IMR-90 (cell line): ENCODE measurements at regions not wholly inside any gene's neighbourhood (a gene's known extent, or its start where the extent isn't known, plus 50 kb on each side); places are given as distances from the start of the nearest gene placed in this dataset.

Source experiments
- ATAC-seq: fragments of 200-7000 bp; cut with Tn5 transposase; 2 replicates; pipeline ENCODE4 v1.9.1; 2020; ENCODE audit warnings: low read depth, mild to moderate bottlenecking, moderate library complexity
- BruUV-seq: library from RNA; stranded (reverse); fragments of 400-500 nt; replicated peaks from 2 replicates; lab custom pipeline; 2021; lab: Mats Ljungman, UMichigan
- CTCF ChIA-PET: fragments of 300-600 bp; formaldehyde crosslinking; extraction: SDS; loops from one replicate; lab custom pipeline; 2021; ENCODE audit warnings: antibody characterized with exemption; lab: Yijun Ruan, JAX
- POLR2A ChIA-PET: fragments of 300-600 bp; sonication (Branson Sonifier 250); formaldehyde crosslinking; loops from one replicate; lab custom pipeline; 2022; ENCODE audit warnings: antibody characterized with exemption; ENCODE audit not compliant: unreplicated experiment; lab: Charles Lee
- DNase-seq: peaks from one replicate; pipeline ENCODE4 v3.0.0; 2013
- H2AFZ ChIP-seq: replicated peaks from 2 replicates; pipeline ENCODE3; 2013; ENCODE audit warnings: low read length, mild to moderate bottlenecking; ENCODE audit not compliant: poor library complexity
- H2AK5ac ChIP-seq: 2 replicates; pipeline ENCODE4 v1.6.1; 2013; ENCODE audit warnings: low read depth, low read length, inconsistent platforms
- H2AK9ac ChIP-seq: replicated peaks from 2 replicates; pipeline ENCODE3; 2013; ENCODE audit warnings: mild to moderate bottlenecking, low read depth, low read length, moderate library complexity; ENCODE audit not compliant: poor library complexity
- H2BK120ac ChIP-seq: 2 replicates; pipeline ENCODE4 v1.6.1; 2013; ENCODE audit warnings: low read depth, low read length, inconsistent platforms
- H2BK15ac ChIP-seq: 3 replicates; pipeline ENCODE4 v1.6.1; 2013; ENCODE audit warnings: low read depth, low read length, inconsistent platforms
- H2BK20ac ChIP-seq: 2 replicates; pipeline ENCODE4 v1.6.1; 2013; ENCODE audit warnings: low read depth, mild to moderate bottlenecking, inconsistent platforms, low read length, moderate library complexity
- H2BK5ac ChIP-seq: 2 replicates; pipeline ENCODE4 v1.6.1; 2013; ENCODE audit warnings: mild to moderate bottlenecking, low read depth, low read length, inconsistent platforms; ENCODE audit not compliant: poor library complexity, severe bottlenecking
- H3K14ac ChIP-seq: replicated peaks from 2 replicates; pipeline ENCODE4 v1.6.1; 2013; ENCODE audit warnings: low read depth, low read length, inconsistent platforms
- H3K18ac ChIP-seq: 2 replicates; pipeline ENCODE4 v1.6.1; 2013; ENCODE audit warnings: low read depth, low read length, control low read depth
- H3K23ac ChIP-seq: 2 replicates; pipeline ENCODE4 v1.6.1; 2013; ENCODE audit warnings: low read depth, low read length, inconsistent platforms
- H3K27ac ChIP-seq: 2 replicates; pipeline ENCODE4 v1.5.1; 2013; ENCODE audit warnings: mild to moderate bottlenecking, control low read depth, low read length; ENCODE audit not compliant: insufficient read depth
- H3K27me3 ChIP-seq: 2 replicates; pipeline ENCODE4 v1.6.1; 2013; ENCODE audit warnings: low read length; ENCODE audit not compliant: control insufficient read depth, insufficient read depth
- H3K36me3 ChIP-seq: 2 replicates; pipeline ENCODE4 v1.6.1; 2013; ENCODE audit warnings: low read length, mixed read lengths; ENCODE audit not compliant: control insufficient read depth, insufficient read depth
- H3K4ac ChIP-seq: 2 replicates; pipeline ENCODE4 v1.6.1; 2013; ENCODE audit warnings: low read depth, low read length, inconsistent platforms
- H3K4me1 ChIP-seq: 2 replicates; pipeline ENCODE4 v1.6.1; 2013; ENCODE audit warnings: low read length, mixed read lengths; ENCODE audit not compliant: control insufficient read depth, insufficient read depth
- H3K4me2 ChIP-seq: 2 replicates; pipeline ENCODE4 v1.6.1; 2013; ENCODE audit warnings: low read depth, mild to moderate bottlenecking, control low read depth, low read length, moderate library complexity
- H3K4me3 ChIP-seq: 2 replicates; pipeline ENCODE4 v1.5.1; 2013; ENCODE audit warnings: low read depth, mild to moderate bottlenecking, control low read depth, low read length, moderate library complexity; ENCODE audit not compliant: insufficient read depth
- H3K56ac ChIP-seq: 2 replicates; pipeline ENCODE4 v1.6.1; 2013; ENCODE audit warnings: low read length, inconsistent platforms; ENCODE audit not compliant: insufficient read depth; ENCODE audit errors: extremely low read depth
- H3K79me1 ChIP-seq, 2 experiments: 2 replicates each; pipeline ENCODE4 v1.6.1; 2013; ENCODE audit warnings: low read length in 2 of 2, inconsistent platforms in 1 of 2, low read depth in 1 of 2
- H3K9ac ChIP-seq: 2 replicates; pipeline ENCODE4 v1.6.1; 2013; ENCODE audit warnings: low read depth, low read length, control low read depth
- H3K9me1 ChIP-seq: 2 replicates; pipeline ENCODE4 v1.6.1; 2013; ENCODE audit warnings: low read length, inconsistent platforms; ENCODE audit not compliant: insufficient read depth
- H3K9me3 ChIP-seq: 2 replicates; pipeline ENCODE4 v1.6.1; 2013; ENCODE audit warnings: low read length; ENCODE audit not compliant: control insufficient read depth, insufficient read depth
- H4K20me1 ChIP-seq: 2 replicates; pipeline ENCODE4 v1.6.1; 2013; ENCODE audit warnings: low read length, inconsistent platforms; ENCODE audit not compliant: insufficient read depth
- H4K5ac ChIP-seq: 2 replicates; pipeline ENCODE4 v1.6.1; 2013; ENCODE audit warnings: mild to moderate bottlenecking, low read depth, low read length, control low read depth
- H4K8ac ChIP-seq, 2 experiments: 2 replicates each; pipeline ENCODE4 v1.6.1; 2013; ENCODE audit warnings: low read depth in 2 of 2, low read length in 2 of 2, control low read depth in 1 of 2, inconsistent platforms in 1 of 2
- H4K91ac ChIP-seq: 2 replicates; pipeline ENCODE4 v1.6.1; 2013; ENCODE audit warnings: low read depth, low read length, inconsistent platforms; ENCODE audit not compliant: insufficient read depth
- ELK1 ChIP-seq: fragments of 150-350 bp; IDR thresholded peaks from 2 replicates; pipeline ENCODE4 v1.6.1; 2016; ENCODE audit warnings: low read depth, mild to moderate bottlenecking, low read length, moderate library complexity, borderline replicate concordance
- FOS ChIP-seq: fragments of 150-350 bp; IDR thresholded peaks from 2 replicates; pipeline ENCODE4 v1.6.1; 2016; ENCODE audit warnings: low read depth, low read length
- RAD21 ChIP-seq: IDR thresholded peaks from 2 replicates; pipeline ENCODE4 v1.6.1; 2012; ENCODE audit warnings: low read length, improper control_type of control experiment
- RCOR1 ChIP-seq: IDR thresholded peaks from 2 replicates; pipeline ENCODE4 v1.6.1; 2012; ENCODE audit warnings: mild to moderate bottlenecking, low read length, improper control_type of control experiment; ENCODE audit not compliant: insufficient replicate concordance
- SMC3 ChIP-seq: fragments of 150-350 bp; IDR thresholded peaks from 2 replicates; pipeline ENCODE4 v1.6.1; 2016; ENCODE audit warnings: low read depth, mild to moderate bottlenecking, antibody characterized with exemption, low read length, moderate library complexity
- WGBS, 2 experiments: methylation state at CpG; one replicate each; pipeline versions ENCODE4 v1.1.5 to v1.1.7; 2013; ENCODE audit warnings: missing lambda C conversion rate in 2 of 2; ENCODE audit not compliant: insufficient read length in 1 of 2; ENCODE audit errors: extremely low coverage in 2 of 2; 5-methylcytosine and 5-hydroxymethylcytosine counted together
- dilution Hi-C: fragments of 300-500 bp; cut with HindIII; formaldehyde crosslinking; loops from one replicate; pipeline ENCODE4 v1.14.3; 2018; ENCODE audit warnings: low sequenced_read_pairs; ENCODE audit not compliant: unreplicated experiment
- in situ Hi-C: fragments of 300-500 bp; cut with MboI; formaldehyde crosslinking; loops from 3 replicates; pipeline ENCODE4 v1.14.3; 2019; ENCODE audit warnings: low sequenced_read_pairs, inconsistent platforms, mixed read lengths
- intact Hi-C: fragments of 100-400 bp; cut with micrococcal nuclease; formaldehyde crosslinking; loops from 2 replicates; pipeline ENCODE4 v1.10.0; 2022

GRCh38 chr14:84251411-84252115 is 1278.4 kb upstream of the FLRT2 start:
- no peak for TF ChIP-seq SMC3
- TF ChIP-seq ELK1 = no peak
- no peak for TF ChIP-seq RAD21
- no peak for TF ChIP-seq RCOR1
- no peak for TF ChIP-seq FOS
- intact Hi-C loops = no loop called here

More at GRCh38 chr14:84251411-84252115, 1278.4 kb upstream of the FLRT2 start:
- H3K27ac ChIP-seq = no peak overlapping the region
- no peak overlapping the region for H4K91ac ChIP-seq
- no peak overlapping the region for H3K4me3 ChIP-seq
- in situ Hi-C loops (no loop called here), dilution Hi-C loops (no loop called here)
- no TSS peak for BruUV-seq
- H2AFZ ChIP-seq = no peak overlapping the region
- H3K14ac ChIP-seq = no peak overlapping the region
- no peak overlapping the region for H2AK5ac ChIP-seq
- ATAC-seq (no peak), DNase-seq (no peak)
- H3K36me3 ChIP-seq = no peaks in the 10 kb centered on the region
- no peak overlapping the region for H3K23ac ChIP-seq
- H4K20me1 ChIP-seq = no peaks in the 10 kb centered on the region
- ChIA-PET CTCF (no interaction called here), POLR2A (no interaction called here)
- no peak overlapping the region for H4K5ac ChIP-seq
- H3K27me3 ChIP-seq = no peaks in the 10 kb centered on the region
- WGBS, 2 experiments = no CpG with 5 or more reads among the region's 1 CpG
- no peak overlapping the region for H2AK9ac ChIP-seq
- H3K4ac ChIP-seq = no peak overlapping the region
- H3K9me1 ChIP-seq = no peaks in the 10 kb centered on the region
- H4K8ac ChIP-seq = no peak overlapping the region
- no peak overlapping the region for H3K18ac ChIP-seq
- no peak overlapping the region for H3K9ac ChIP-seq
- no peak overlapping the region for H2BK20ac ChIP-seq
- no peaks in the 10 kb centered on the region for H3K79me1 ChIP-seq
- H2BK5ac ChIP-seq = no peak overlapping the region
- H3K4me1 ChIP-seq = no peaks in the 10 kb centered on the region
- no peaks in the 10 kb centered on the region for H3K9me3 ChIP-seq
- no peak overlapping the region for H2BK15ac ChIP-seq
- no peak overlapping the region for H2BK120ac ChIP-seq
- H3K4me2 ChIP-seq = no peak overlapping the region
- no peak overlapping the region for H3K56ac ChIP-seq
